IMR-90 (cell line): ENCODE measurements at regions not wholly inside any gene's neighbourhood (a gene's known extent, or its start where the extent isn't known, plus 50 kb on each side); places are given as distances from the start of the nearest gene placed in this dataset.

ENCODE experiments used
- ATAC-seq: fragments of 200-7000 bp; cut with Tn5 transposase; 2 replicates; pipeline ENCODE4 v1.9.1; 2020; ENCODE audit warnings: low read depth, mild to moderate bottlenecking, moderate library complexity
- BruUV-seq: library from RNA; stranded (reverse); fragments of 400-500 nt; replicated peaks from 2 replicates; lab custom pipeline; 2021; lab: Mats Ljungman, UMichigan
- CTCF ChIA-PET: fragments of 300-600 bp; formaldehyde crosslinking; extraction: SDS; loops from one replicate; lab custom pipeline; 2021; ENCODE audit warnings: antibody characterized with exemption; lab: Yijun Ruan, JAX
- POLR2A ChIA-PET: fragments of 300-600 bp; sonication (Branson Sonifier 250); formaldehyde crosslinking; loops from one replicate; lab custom pipeline; 2022; ENCODE audit warnings: antibody characterized with exemption; ENCODE audit not compliant: unreplicated experiment; lab: Charles Lee
- DNase-seq: peaks from one replicate; pipeline ENCODE4 v3.0.0; 2013
- H2AFZ ChIP-seq: replicated peaks from 2 replicates; pipeline ENCODE3; 2013; ENCODE audit warnings: low read length, mild to moderate bottlenecking; ENCODE audit not compliant: poor library complexity
- H2AK5ac ChIP-seq: 2 replicates; pipeline ENCODE4 v1.6.1; 2013; ENCODE audit warnings: low read depth, low read length, inconsistent platforms
- H2AK9ac ChIP-seq: replicated peaks from 2 replicates; pipeline ENCODE3; 2013; ENCODE audit warnings: mild to moderate bottlenecking, low read depth, low read length, moderate library complexity; ENCODE audit not compliant: poor library complexity
- H2BK120ac ChIP-seq: 2 replicates; pipeline ENCODE4 v1.6.1; 2013; ENCODE audit warnings: low read depth, low read length, inconsistent platforms
- H2BK15ac ChIP-seq: 3 replicates; pipeline ENCODE4 v1.6.1; 2013; ENCODE audit warnings: low read depth, low read length, inconsistent platforms
- H2BK20ac ChIP-seq: 2 replicates; pipeline ENCODE4 v1.6.1; 2013; ENCODE audit warnings: low read depth, mild to moderate bottlenecking, inconsistent platforms, low read length, moderate library complexity
- H2BK5ac ChIP-seq: 2 replicates; pipeline ENCODE4 v1.6.1; 2013; ENCODE audit warnings: mild to moderate bottlenecking, low read depth, low read length, inconsistent platforms; ENCODE audit not compliant: poor library complexity, severe bottlenecking
- H3K14ac ChIP-seq: replicated peaks from 2 replicates; pipeline ENCODE4 v1.6.1; 2013; ENCODE audit warnings: low read depth, low read length, inconsistent platforms
- H3K18ac ChIP-seq: 2 replicates; pipeline ENCODE4 v1.6.1; 2013; ENCODE audit warnings: low read depth, low read length, control low read depth
- H3K23ac ChIP-seq: 2 replicates; pipeline ENCODE4 v1.6.1; 2013; ENCODE audit warnings: low read depth, low read length, inconsistent platforms
- H3K27ac ChIP-seq: 2 replicates; pipeline ENCODE4 v1.5.1; 2013; ENCODE audit warnings: mild to moderate bottlenecking, control low read depth, low read length; ENCODE audit not compliant: insufficient read depth
- H3K27me3 ChIP-seq: 2 replicates; pipeline ENCODE4 v1.6.1; 2013; ENCODE audit warnings: low read length; ENCODE audit not compliant: control insufficient read depth, insufficient read depth
- H3K36me3 ChIP-seq: 2 replicates; pipeline ENCODE4 v1.6.1; 2013; ENCODE audit warnings: low read length, mixed read lengths; ENCODE audit not compliant: control insufficient read depth, insufficient read depth
- H3K4ac ChIP-seq: 2 replicates; pipeline ENCODE4 v1.6.1; 2013; ENCODE audit warnings: low read depth, low read length, inconsistent platforms
- H3K4me1 ChIP-seq: 2 replicates; pipeline ENCODE4 v1.6.1; 2013; ENCODE audit warnings: low read length, mixed read lengths; ENCODE audit not compliant: control insufficient read depth, insufficient read depth
- H3K4me2 ChIP-seq: 2 replicates; pipeline ENCODE4 v1.6.1; 2013; ENCODE audit warnings: low read depth, mild to moderate bottlenecking, control low read depth, low read length, moderate library complexity
- H3K4me3 ChIP-seq: 2 replicates; pipeline ENCODE4 v1.5.1; 2013; ENCODE audit warnings: low read depth, mild to moderate bottlenecking, control low read depth, low read length, moderate library complexity; ENCODE audit not compliant: insufficient read depth
- H3K56ac ChIP-seq: 2 replicates; pipeline ENCODE4 v1.6.1; 2013; ENCODE audit warnings: low read length, inconsistent platforms; ENCODE audit not compliant: insufficient read depth; ENCODE audit errors: extremely low read depth
- H3K79me1 ChIP-seq, 2 experiments: 2 replicates each; pipeline ENCODE4 v1.6.1; 2013; ENCODE audit warnings: low read length in 2 of 2, inconsistent platforms in 1 of 2, low read depth in 1 of 2
- H3K9ac ChIP-seq: 2 replicates; pipeline ENCODE4 v1.6.1; 2013; ENCODE audit warnings: low read depth, low read length, control low read depth
- H3K9me1 ChIP-seq: 2 replicates; pipeline ENCODE4 v1.6.1; 2013; ENCODE audit warnings: low read length, inconsistent platforms; ENCODE audit not compliant: insufficient read depth
- H3K9me3 ChIP-seq: 2 replicates; pipeline ENCODE4 v1.6.1; 2013; ENCODE audit warnings: low read length; ENCODE audit not compliant: control insufficient read depth, insufficient read depth
- H4K20me1 ChIP-seq: 2 replicates; pipeline ENCODE4 v1.6.1; 2013; ENCODE audit warnings: low read length, inconsistent platforms; ENCODE audit not compliant: insufficient read depth
- H4K5ac ChIP-seq: 2 replicates; pipeline ENCODE4 v1.6.1; 2013; ENCODE audit warnings: mild to moderate bottlenecking, low read depth, low read length, control low read depth
- H4K8ac ChIP-seq, 2 experiments: 2 replicates each; pipeline ENCODE4 v1.6.1; 2013; ENCODE audit warnings: low read depth in 2 of 2, low read length in 2 of 2, control low read depth in 1 of 2, inconsistent platforms in 1 of 2
- H4K91ac ChIP-seq: 2 replicates; pipeline ENCODE4 v1.6.1; 2013; ENCODE audit warnings: low read depth, low read length, inconsistent platforms; ENCODE audit not compliant: insufficient read depth
- FOS ChIP-seq: fragments of 150-350 bp; IDR thresholded peaks from 2 replicates; pipeline ENCODE4 v1.6.1; 2016; ENCODE audit warnings: low read depth, low read length
- MAFK ChIP-seq: IDR thresholded peaks from 2 replicates; pipeline ENCODE4 v1.6.1; 2012; ENCODE audit warnings: low read depth, low read length, improper control_type of control experiment
- RAD21 ChIP-seq: IDR thresholded peaks from 2 replicates; pipeline ENCODE4 v1.6.1; 2012; ENCODE audit warnings: low read length, improper control_type of control experiment
- RCOR1 ChIP-seq: IDR thresholded peaks from 2 replicates; pipeline ENCODE4 v1.6.1; 2012; ENCODE audit warnings: mild to moderate bottlenecking, low read length, improper control_type of control experiment; ENCODE audit not compliant: insufficient replicate concordance
- USF2 ChIP-seq: fragments of 150-350 bp; IDR thresholded peaks from 2 replicates; pipeline ENCODE4 v1.6.1; 2017; ENCODE audit warnings: mild to moderate bottlenecking, antibody characterized with exemption, low read length, low read depth
- WGBS, 2 experiments: methylation state at CpG; one replicate each; pipeline versions ENCODE4 v1.1.5 to v1.1.7; 2013; ENCODE audit warnings: missing lambda C conversion rate in 2 of 2; ENCODE audit not compliant: insufficient read length in 1 of 2; ENCODE audit errors: extremely low coverage in 2 of 2; 5-methylcytosine and 5-hydroxymethylcytosine counted together
- dilution Hi-C: fragments of 300-500 bp; cut with HindIII; formaldehyde crosslinking; loops from one replicate; pipeline ENCODE4 v1.14.3; 2018; ENCODE audit warnings: low sequenced_read_pairs; ENCODE audit not compliant: unreplicated experiment
- in situ Hi-C: fragments of 300-500 bp; cut with MboI; formaldehyde crosslinking; loops from 3 replicates; pipeline ENCODE4 v1.14.3; 2019; ENCODE audit warnings: low sequenced_read_pairs, inconsistent platforms, mixed read lengths
- intact Hi-C: fragments of 100-400 bp; cut with micrococcal nuclease; formaldehyde crosslinking; loops from 2 replicates; pipeline ENCODE4 v1.10.0; 2022
- TF ChIP-seq, protein P1 (sequence below): conservative IDR thresholded peaks from 2 replicates; pipeline ENCODE4 v1.5.1; 2012; ENCODE audit warnings: mild to moderate bottlenecking, low read depth, low read length, improper control_type of control experiment

- H3K23ac ChIP-seq = no peak overlapping the region
- H4K91ac ChIP-seq = no peak overlapping the region
- no peak overlapping the region for H2BK20ac ChIP-seq
- H3K4me3 ChIP-seq = no peak overlapping the region
- H3K79me1 ChIP-seq = no peaks in the 10 kb centered on the region
- no peak overlapping the region for H2BK120ac ChIP-seq
- H3K27ac ChIP-seq = no peak overlapping the region
- in situ Hi-C loops (no loop called here), dilution Hi-C loops (no loop called here), intact Hi-C loops (no loop called here)
- no peak overlapping the region for H2BK5ac ChIP-seq
- H3K4me2 ChIP-seq = no peak overlapping the region
- no peaks in the 10 kb centered on the region for H3K9me3 ChIP-seq
- H3K36me3 ChIP-seq = no peaks in the 10 kb centered on the region
- H2AK5ac ChIP-seq = no peak overlapping the region
- H3K4me1 ChIP-seq = no peaks in the 10 kb centered on the region
- no peak overlapping the region for H2AFZ ChIP-seq
- no peak overlapping the region for H3K18ac ChIP-seq
- H3K14ac ChIP-seq = no peak overlapping the region
- ATAC-seq (no peak), DNase-seq (no peak)
- no peaks in the 10 kb centered on the region for H3K27me3 ChIP-seq
- no peak overlapping the region for H2AK9ac ChIP-seq
- WGBS, 2 experiments = no CpG with 5 or more reads among the region's 3 CpGs
- no peak overlapping the region for H4K8ac ChIP-seq
- no peak overlapping the region for H3K9ac ChIP-seq
- H2BK15ac ChIP-seq = no peak overlapping the region
- H4K5ac ChIP-seq = no peak overlapping the region
- CTCF ChIA-PET = no interaction called here
- POLR2A ChIA-PET = no interaction called here
- H3K4ac ChIP-seq = no peak overlapping the region
- H4K20me1 ChIP-seq = no peaks in the 10 kb centered on the region
- no peak overlapping the region for H3K56ac ChIP-seq
- no peaks in the 10 kb centered on the region for H3K9me1 ChIP-seq
- TF ChIP-seq MAFK = no peak
- TF ChIP-seq, protein P1, sequence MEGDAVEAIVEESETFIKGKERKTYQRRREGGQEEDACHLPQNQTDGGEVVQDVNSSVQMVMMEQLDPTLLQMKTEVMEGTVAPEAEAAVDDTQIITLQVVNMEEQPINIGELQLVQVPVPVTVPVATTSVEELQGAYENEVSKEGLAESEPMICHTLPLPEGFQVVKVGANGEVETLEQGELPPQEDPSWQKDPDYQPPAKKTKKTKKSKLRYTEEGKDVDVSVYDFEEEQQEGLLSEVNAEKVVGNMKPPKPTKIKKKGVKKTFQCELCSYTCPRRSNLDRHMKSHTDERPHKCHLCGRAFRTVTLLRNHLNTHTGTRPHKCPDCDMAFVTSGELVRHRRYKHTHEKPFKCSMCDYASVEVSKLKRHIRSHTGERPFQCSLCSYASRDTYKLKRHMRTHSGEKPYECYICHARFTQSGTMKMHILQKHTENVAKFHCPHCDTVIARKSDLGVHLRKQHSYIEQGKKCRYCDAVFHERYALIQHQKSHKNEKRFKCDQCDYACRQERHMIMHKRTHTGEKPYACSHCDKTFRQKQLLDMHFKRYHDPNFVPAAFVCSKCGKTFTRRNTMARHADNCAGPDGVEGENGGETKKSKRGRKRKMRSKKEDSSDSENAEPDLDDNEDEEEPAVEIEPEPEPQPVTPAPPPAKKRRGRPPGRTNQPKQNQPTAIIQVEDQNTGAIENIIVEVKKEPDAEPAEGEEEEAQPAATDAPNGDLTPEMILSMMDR = no peak
- no peak for TF ChIP-seq FOS
- no peak for TF ChIP-seq RAD21
- no peak for TF ChIP-seq RCOR1
- TF ChIP-seq USF2 = no peak
- no TSS peak for BruUV-seq
Observed at GRCh38 chr3:83567935-83568334, 1390.9 kb upstream of the CADM2 start.
